Activated T-helper 17 cell treated with anti-CD3 and anti-CD28 coated beads, Interleukin-2, amount 50 U/mL, for 72 hours (primary cell): ENCODE measurements at regions not wholly inside any gene's neighbourhood (a gene's known extent, or its start where the extent isn't known, plus 50 kb on each side); places are given as distances from the start of the nearest gene placed in this dataset.
"Not testable (repeated sequence)": the region's sequence is repeated elsewhere in the genome, so short reads cannot be mapped to it uniquely, and the experiment has no call there.

Experiments
- ATAC-seq: fragments of 150-1000 bp; cut with Tn5 transposase; replicated peaks from 2 replicates; pipeline ENCODE4 v1.10.0; 2021; ENCODE audit warnings: mild to moderate bottlenecking, moderate library complexity
- H3K27ac Mint-ChIP-seq: one replicate; pipeline ENCODE4 v1.8.0; 2022; ENCODE audit warnings: mixed read lengths
- H3K27me3 Mint-ChIP-seq: one replicate; pipeline ENCODE4 v1.8.0; 2022; ENCODE audit warnings: mixed read lengths
- H3K36me3 Mint-ChIP-seq: one replicate; pipeline ENCODE4 v1.8.0; 2022; ENCODE audit warnings: low read depth, mild to moderate bottlenecking, mixed read lengths
- H3K4me1 Mint-ChIP-seq: one replicate; pipeline ENCODE4 v1.8.0; 2022; ENCODE audit warnings: mixed read lengths
- H3K4me3 Mint-ChIP-seq: one replicate; pipeline ENCODE4 v1.8.0; 2022; ENCODE audit warnings: mild to moderate bottlenecking, mixed read lengths
- H3K9me3 Mint-ChIP-seq: one replicate; pipeline ENCODE4 v1.8.0; 2022; ENCODE audit warnings: mixed read lengths

- Mint-ChIP-seq H3K36me3 (no peaks in the 10 kb centered on the region), H3K9me3 (peaks cover 6% of the 10 kb centered on the region), H3K4me1 (no peaks in the 10 kb centered on the region), H3K4me3 (no peak overlapping the region), H3K27ac (no peak overlapping the region), H3K27me3 (peaks cover 3% of the 10 kb centered on the region)
- no peak for ATAC-seq
These were observed 88.4 kb upstream of the C10orf90 start for GRCh38 chr10:126758867-126759266.

GRCh38 chr10:126759531-126759930 is 89.0 kb upstream of the C10orf90 start:
- Mint-ChIP-seq H3K4me1 (no peaks in the 10 kb centered on the region), H3K9me3 (peaks cover 9% of the 10 kb centered on the region), H3K4me3 (no peak overlapping the region), H3K27ac (no peak overlapping the region), H3K36me3 (no peaks in the 10 kb centered on the region), H3K27me3 (peaks cover 3% of the 10 kb centered on the region)
- ATAC-seq: no peak

- not testable (repeated sequence) for H3K27me3 Mint-ChIP-seq, H3K4me1 Mint-ChIP-seq, H3K36me3 Mint-ChIP-seq, H3K4me3 Mint-ChIP-seq, H3K27ac Mint-ChIP-seq, ATAC-seq
- peaks cover 17% of the 10 kb centered on the region for H3K9me3 Mint-ChIP-seq
These were observed 96.2 kb upstream of the C10orf90 start for GRCh38 chr10:126766646-126767045.

- no peak for ATAC-seq
- Mint-ChIP-seq H3K9me3 (peaks cover 5% of the 10 kb centered on the region), H3K27ac (no peak overlapping the region), H3K27me3 (peaks cover 3% of the 10 kb centered on the region), H3K36me3 (no peaks in the 10 kb centered on the region), H3K4me3 (no peak overlapping the region), H3K4me1 (no peaks in the 10 kb centered on the region)
These were observed 100.3 kb upstream of the C10orf90 start for GRCh38 chr10:126770809-126771208.

GRCh38 chr10:126776168-126776567 is 105.7 kb upstream of the C10orf90 start:
- Mint-ChIP-seq H3K4me3 (no peak overlapping the region), H3K4me1 (no peaks in the 10 kb centered on the region), H3K36me3 (no peaks in the 10 kb centered on the region), H3K9me3 (no peaks in the 10 kb centered on the region), H3K27ac (no peak overlapping the region), H3K27me3 (no peaks in the 10 kb centered on the region)
- ATAC-seq: no peak

GRCh38 chr10:126777714-126778113 is 107.2 kb upstream of the C10orf90 start:
- Mint-ChIP-seq H3K36me3 (no peaks in the 10 kb centered on the region), H3K9me3 (no peaks in the 10 kb centered on the region), H3K4me1 (no peaks in the 10 kb centered on the region), H3K27ac (no peak overlapping the region), H3K27me3 (no peaks in the 10 kb centered on the region), H3K4me3 (no peak overlapping the region)
- ATAC-seq: no peak

GRCh38 chr10:126781450-126782216 is 111.1 kb upstream of the C10orf90 start:
- no peaks in the 10 kb centered on the region for H3K9me3 Mint-ChIP-seq
- H3K4me3 Mint-ChIP-seq: no peak overlapping the region
- H3K4me1 Mint-ChIP-seq: no peaks in the 10 kb centered on the region
- H3K36me3 Mint-ChIP-seq: no peaks in the 10 kb centered on the region
- ATAC-seq: no peak
- no peak overlapping the region for H3K27ac Mint-ChIP-seq
- no peaks in the 10 kb centered on the region for H3K27me3 Mint-ChIP-seq

- ATAC-seq: no peak
- no peaks in the 10 kb centered on the region for H3K36me3 Mint-ChIP-seq
- no peaks in the 10 kb centered on the region for H3K9me3 Mint-ChIP-seq
- no peaks in the 10 kb centered on the region for H3K27me3 Mint-ChIP-seq
- H3K27ac Mint-ChIP-seq: no peak overlapping the region
- H3K4me3 Mint-ChIP-seq: no peak overlapping the region
- no peaks in the 10 kb centered on the region for H3K4me1 Mint-ChIP-seq
These were observed 113.5 kb upstream of the C10orf90 start for GRCh38 chr10:126783806-126784557.

GRCh38 chr10:126787201-126787600 is 116.7 kb upstream of the C10orf90 start:
- no peaks in the 10 kb centered on the region for H3K27me3 Mint-ChIP-seq
- no peak for ATAC-seq
- no peak overlapping the region for H3K4me3 Mint-ChIP-seq
- no peaks in the 10 kb centered on the region for H3K36me3 Mint-ChIP-seq
- H3K27ac Mint-ChIP-seq: no peak overlapping the region
- H3K9me3 Mint-ChIP-seq: peaks cover 4% of the 10 kb centered on the region
- no peaks in the 10 kb centered on the region for H3K4me1 Mint-ChIP-seq

GRCh38 chr10:126795318-126795717 is 109.9 kb upstream of the DOCK1 start:
- H3K4me1 Mint-ChIP-seq: no peaks in the 10 kb centered on the region
- peaks cover 6% of the 10 kb centered on the region for H3K9me3 Mint-ChIP-seq
- H3K27ac Mint-ChIP-seq: no peak overlapping the region
- ATAC-seq: no peak
- no peaks in the 10 kb centered on the region for H3K27me3 Mint-ChIP-seq
- H3K4me3 Mint-ChIP-seq: no peak overlapping the region
- H3K36me3 Mint-ChIP-seq: no peaks in the 10 kb centered on the region

- no peak overlapping the region for H3K27ac Mint-ChIP-seq
- no peaks in the 10 kb centered on the region for H3K27me3 Mint-ChIP-seq
- ATAC-seq: no peak
- no peak overlapping the region for H3K4me3 Mint-ChIP-seq
- H3K36me3 Mint-ChIP-seq: no peaks in the 10 kb centered on the region
- peaks cover 6% of the 10 kb centered on the region for H3K9me3 Mint-ChIP-seq
- H3K4me1 Mint-ChIP-seq: no peaks in the 10 kb centered on the region
These were observed 106.6 kb upstream of the DOCK1 start for GRCh38 chr10:126798649-126799048.

- Mint-ChIP-seq H3K4me3 (no peak overlapping the region), H3K27ac (no peak overlapping the region), H3K4me1 (no peaks in the 10 kb centered on the region), H3K27me3 (no peaks in the 10 kb centered on the region), H3K9me3 (peaks cover 3% of the 10 kb centered on the region), H3K36me3 (no peaks in the 10 kb centered on the region)
- ATAC-seq: no peak
These were observed 101.8 kb upstream of the DOCK1 start for GRCh38 chr10:126803394-126803793.

GRCh38 chr10:126804396-126804795 is 100.8 kb upstream of the DOCK1 start:
- H3K27ac Mint-ChIP-seq: no peak overlapping the region
- H3K27me3 Mint-ChIP-seq: no peaks in the 10 kb centered on the region
- ATAC-seq: no peak
- H3K4me3 Mint-ChIP-seq: no peak overlapping the region
- H3K36me3 Mint-ChIP-seq: no peaks in the 10 kb centered on the region
- H3K4me1 Mint-ChIP-seq: no peaks in the 10 kb centered on the region
- no peaks in the 10 kb centered on the region for H3K9me3 Mint-ChIP-seq

GRCh38 chr10:126806498-126806897 is 98.7 kb upstream of the DOCK1 start:
- no peaks in the 10 kb centered on the region for H3K27me3 Mint-ChIP-seq
- no peaks in the 10 kb centered on the region for H3K9me3 Mint-ChIP-seq
- no peak overlapping the region for H3K4me3 Mint-ChIP-seq
- no peaks in the 10 kb centered on the region for H3K36me3 Mint-ChIP-seq
- ATAC-seq: no peak
- H3K4me1 Mint-ChIP-seq: no peaks in the 10 kb centered on the region
- H3K27ac Mint-ChIP-seq: no peak overlapping the region

GRCh38 chr10:126806991-126807702 is 98.1 kb upstream of the DOCK1 start:
- no peaks in the 10 kb centered on the region for H3K36me3 Mint-ChIP-seq

More at GRCh38 chr10:126806991-126807702, 98.1 kb upstream of the DOCK1 start:
- no peaks in the 10 kb centered on the region for H3K9me3 Mint-ChIP-seq
- H3K4me1 Mint-ChIP-seq: no peaks in the 10 kb centered on the region
- no peak overlapping the region for H3K27ac Mint-ChIP-seq
- H3K4me3 Mint-ChIP-seq: no peak overlapping the region
- H3K27me3 Mint-ChIP-seq: no peaks in the 10 kb centered on the region
- ATAC-seq: no peak
